ENCODE measurements at regions not wholly inside any gene's neighbourhood (a gene's known extent, or its start where the extent isn't known, plus 50 kb on each side); places are given as distances from the start of the nearest gene placed in this dataset.

- TF ChIP-seq IKZF2 (IDR thresholded peaks at IDR 0.05) (no peak), PAX8 (IDR thresholded peaks at IDR 0.05) (no peak), MXI1 (IDR thresholded peaks at IDR 0.05; ENCODE audit: low read depth, low read length) (no peak), SIN3A (IDR thresholded peaks at IDR 0.05; ENCODE audit: low read depth, low read length) (no peak), RBBP5 (conservative IDR thresholded peaks at IDR 0.05) (no peak), RAD21 (IDR thresholded peaks at IDR 0.05; ENCODE audit: insufficient read depth, low read depth, low read length) (peak; percentile 44; the same call in 1 of the 2 replicates), YBX1 (IDR thresholded peaks at IDR 0.05) (no peak), CEBPB (IDR thresholded peaks at IDR 0.05; ENCODE audit: borderline replicate concordance in 1 of 2, low read depth in 2 of 2, low read length in 2 of 2) (no peak), CREB1 (IDR thresholded peaks at IDR 0.05; ENCODE audit: low read depth) (no peak), GATAD2B (conservative IDR thresholded peaks at IDR 0.05; ENCODE audit: low read depth) (no peak), ZBTB4 (CRISPR knock-in tag; IDR thresholded peaks at IDR 0.05) (no peak), CTCF (IDR thresholded peaks at IDR 0.05 in 2 of 3, conservative IDR thresholded peaks at IDR 0.05 in 1 of 3; ENCODE audit: control insufficient read depth in 2 of 3, extremely low read depth in 1 of 3, insufficient read depth in 1 of 3, low read depth in 3 of 3, low read length in 3 of 3) (peak in 2 of 3 experiments; percentile 7 to 18; a peak in 2 of 6 replicates)
Observed at GRCh38 chr3:147119989-147120388, 286.4 kb downstream of the ZIC4 start (continued).
